H1 (cell line): ENCODE measurements at regions not wholly inside any gene's neighbourhood (a gene's known extent, or its start where the extent isn't known, plus 50 kb on each side); places are given as distances from the start of the nearest gene placed in this dataset.

Source experiments
- CTCF ChIA-PET: fragments of 300-600 bp; sonication (Branson Sonifier 250); formaldehyde crosslinking; loops from one replicate; lab custom pipeline; 2021; ENCODE audit not compliant: partially characterized antibody; lab: Charles Lee
- POLR2A ChIA-PET: fragments of 300-600 bp; sonication (Branson Sonifier 250); formaldehyde crosslinking; loops from one replicate; lab custom pipeline; 2021; ENCODE audit warnings: inconsistent platforms; ENCODE audit not compliant: partially characterized antibody; lab: Charles Lee
- DNase-seq, 2 experiments: peaks; one replicate each; pipeline versions ENCODE4 v3.0.0 to v3.0.0-alpha.2; 2010 to 2022; ENCODE audit warnings: low spot score in 2 of 2, low read depth in 1 of 2, mixed read lengths in 1 of 2
- FAIRE-seq: peaks from 2 replicates; lab custom pipeline; 2011; peaks lifted over from hg19 to GRCh38; lab: Jason Lieb, UNC
- H2AFZ ChIP-seq: 2 replicates; pipeline ENCODE4 v1.8.1; 2012; ENCODE audit warnings: low read length, inconsistent platforms
- H2AK5ac ChIP-seq: 2 replicates; pipeline ENCODE4 v1.6.1; 2013; ENCODE audit warnings: low read depth, low read length
- H2BK120ac ChIP-seq: replicated peaks from 2 replicates; pipeline ENCODE3; 2013; ENCODE audit warnings: low read depth, low read length, inconsistent platforms
- H2BK12ac ChIP-seq: 2 replicates; pipeline ENCODE4 v1.6.1; 2013; ENCODE audit warnings: low read depth, low read length
- H2BK15ac ChIP-seq: 2 replicates; pipeline ENCODE4 v1.6.1; 2013; ENCODE audit warnings: low read length
- H2BK20ac ChIP-seq: 2 replicates; pipeline ENCODE4 v1.6.1; 2013; ENCODE audit warnings: low read length
- H2BK5ac ChIP-seq: 2 replicates; pipeline ENCODE4 v1.6.1; 2013; ENCODE audit warnings: low read depth, low read length
- H3K14ac ChIP-seq: 2 replicates; pipeline ENCODE4 v1.6.1; 2013; ENCODE audit warnings: inconsistent platforms; ENCODE audit not compliant: insufficient read length
- H3K18ac ChIP-seq: 2 replicates; pipeline ENCODE4 v1.6.1; 2013; ENCODE audit warnings: low read length; ENCODE audit errors: extremely low read depth
- H3K23ac ChIP-seq: 2 replicates; pipeline ENCODE4 v1.6.1; 2013; ENCODE audit warnings: inconsistent platforms; ENCODE audit not compliant: insufficient read length
- H3K23me2 ChIP-seq: 2 replicates; pipeline ENCODE4 v1.6.1; 2013; ENCODE audit warnings: low read depth, low read length
- H3K27ac ChIP-seq: 2 replicates; pipeline ENCODE4 v1.6.1; 2011; ENCODE audit warnings: low read depth, low read length, inconsistent platforms
- H3K27me3 ChIP-seq, 4 experiments: replicated peaks in 1 of 4; 1 replicate in 1 of 4; 2 replicates in 3 of 4; pipeline versions ENCODE4 v1.6.1 to v1.8.1; 2011 to 2013; ENCODE audit warnings: low read length in 3 of 4, mild to moderate bottlenecking in 3 of 4, inconsistent platforms in 2 of 4, mixed read lengths in 2 of 4, moderate library complexity in 1 of 4; ENCODE audit not compliant: control insufficient read depth in 3 of 4, insufficient read depth in 3 of 4; ENCODE audit errors: extremely low read depth in 1 of 4
- H3K36me3 ChIP-seq, 4 experiments: 2 replicates each; pipeline versions ENCODE4 v1.6.1 to v1.8.1; 2011 to 2013; ENCODE audit warnings: mild to moderate bottlenecking in 4 of 4, low read length in 3 of 4, moderate library complexity in 2 of 4, control low read depth in 1 of 4, inconsistent platforms in 1 of 4; ENCODE audit not compliant: insufficient read depth in 4 of 4, control insufficient read depth in 2 of 4
- H3K4ac ChIP-seq: replicated peaks from 2 replicates; pipeline ENCODE3; 2013; ENCODE audit warnings: low read length, low read depth, mixed read lengths, inconsistent platforms; ENCODE audit not compliant: insufficient read length
- H3K4me1 ChIP-seq, 4 experiments: replicated peaks in 1 of 4; 1 replicate in 1 of 4; 2 replicates in 3 of 4; pipeline versions ENCODE4 v1.6.1 to v1.8.1; 2011 to 2013; ENCODE audit warnings: low read length in 3 of 4, inconsistent platforms in 2 of 4, mixed read lengths in 1 of 4; ENCODE audit not compliant: insufficient read depth in 4 of 4, control insufficient read depth in 3 of 4
- H3K4me2 ChIP-seq, 2 experiments: 2 replicates each; pipeline versions ENCODE4 v1.6.1 to v1.8.1; 2011 to 2013; ENCODE audit warnings: low read depth in 2 of 2, low read length in 2 of 2, control low read depth in 1 of 2, inconsistent platforms in 1 of 2, mild to moderate bottlenecking in 1 of 2; ENCODE audit not compliant: insufficient read depth in 1 of 2
- H3K4me3 ChIP-seq, 4 experiments: fragments of 200-600, 300-600 bp in 1 of 4; sonication (generic), shearing (Covaris generic), sonication (Bioruptor Twin) in 1 of 4; 2 replicates each; pipeline versions ENCODE4 v1.5.1 to v1.8.1; 2011 to 2016; ENCODE audit warnings: low read length in 4 of 4, low read depth in 3 of 4, control low read depth in 2 of 4, inconsistent platforms in 2 of 4, mild to moderate bottlenecking in 2 of 4, mixed read lengths in 1 of 4, moderate library complexity in 1 of 4; ENCODE audit not compliant: insufficient read depth in 2 of 4; ENCODE audit errors: extremely low read depth in 1 of 4
- H3K56ac ChIP-seq: replicated peaks from 2 replicates; pipeline ENCODE3; 2013; ENCODE audit warnings: low read depth, mild to moderate bottlenecking, mixed read lengths, low read length, inconsistent platforms; ENCODE audit not compliant: insufficient read length
- H3K79me1 ChIP-seq: 2 replicates; pipeline ENCODE4 v1.6.1; 2013; ENCODE audit warnings: low read depth, low read length, control low read depth
- H3K79me2 ChIP-seq, 2 experiments: 2 replicates each; pipeline versions ENCODE4 v1.6.1 to v1.8.1; 2012 to 2013; ENCODE audit warnings: low read length in 2 of 2, mild to moderate bottlenecking in 2 of 2, inconsistent platforms in 1 of 2; ENCODE audit not compliant: insufficient read depth in 2 of 2, control insufficient read depth in 1 of 2
- H3K9ac ChIP-seq, 4 experiments: replicated peaks in 1 of 4; 1 replicate in 1 of 4; 2 replicates in 3 of 4; pipeline versions ENCODE4 v1.6.1 to v1.8.1; 2011 to 2013; ENCODE audit warnings: low read depth in 3 of 4, low read length in 3 of 4, control low read depth in 2 of 4, mild to moderate bottlenecking in 2 of 4, moderate library complexity in 2 of 4, inconsistent platforms in 1 of 4; ENCODE audit errors: extremely low read depth in 1 of 4
- H3K9me3 ChIP-seq, 2 experiments: 2 replicates each; pipeline versions ENCODE4 v1.6.1 to v1.8.1; 2012 to 2013; ENCODE audit warnings: mild to moderate bottlenecking in 2 of 2, moderate library complexity in 2 of 2, control low read depth in 1 of 2, inconsistent platforms in 1 of 2, low read depth in 1 of 2, low read length in 1 of 2, mixed read lengths in 1 of 2; ENCODE audit not compliant: insufficient read depth in 2 of 2
- H4K20me1 ChIP-seq, 2 experiments: replicated peaks in 1 of 2; 2 replicates each; pipeline versions ENCODE3 to v1.8.1; 2011 to 2013; ENCODE audit warnings: inconsistent platforms in 2 of 2, low read length in 2 of 2, mild to moderate bottlenecking in 1 of 2; ENCODE audit not compliant: insufficient read depth in 2 of 2, control insufficient read depth in 1 of 2
- H4K5ac ChIP-seq: 2 replicates; pipeline ENCODE4 v1.6.1; 2013; ENCODE audit warnings: low read length, low read depth, mixed read lengths, inconsistent platforms; ENCODE audit not compliant: insufficient read length
- H4K8ac ChIP-seq: 2 replicates; pipeline ENCODE4 v1.8.0; 2013; ENCODE audit warnings: mild to moderate bottlenecking, moderate library complexity, low read length, inconsistent platforms; ENCODE audit not compliant: insufficient read depth; ENCODE audit errors: extremely low read depth
- H4K91ac ChIP-seq: replicated peaks from 2 replicates; pipeline ENCODE3; 2013; ENCODE audit warnings: low read length, mixed read lengths, inconsistent platforms; ENCODE audit not compliant: insufficient read length
- KDM1A ChIP-seq: fragments of 200-600, 300-600 bp; sonication (generic); IDR thresholded peaks from 2 replicates; pipeline ENCODE4 v1.7.1; 2016; ENCODE audit warnings: mild to moderate bottlenecking, low read length, borderline replicate concordance
- MAFK ChIP-seq: IDR thresholded peaks from 2 replicates; pipeline ENCODE4 v1.6.1; 2012; ENCODE audit warnings: low read depth, mild to moderate bottlenecking, improper control_type of control experiment, low read length
- RAD21 ChIP-seq, 2 experiments: IDR thresholded peaks in 1 of 2; conservative IDR thresholded peaks in 1 of 2; 2 replicates each; pipeline ENCODE4 v1.6.1; 2011; ENCODE audit warnings: low read depth in 2 of 2, low read length in 2 of 2, improper control_type of control experiment in 1 of 2, inconsistent platforms in 1 of 2, mild to moderate bottlenecking in 1 of 2, moderate library complexity in 1 of 2
- WGBS, 2 experiments: shearing (Covaris generic) in 1 of 2; methylation state at CpG; one replicate each; pipeline versions ENCODE4 v1.1.6 to v1.1.7; 2013 to 2015; ENCODE audit warnings: low lambda C conversion rate in 2 of 2, mixed read lengths in 2 of 2, inconsistent platforms in 1 of 2, low coverage in 1 of 2, missing lambda C conversion rate in 1 of 2; ENCODE audit not compliant: insufficient replicate concordance in 2 of 2, insufficient coverage in 1 of 2, insufficient read length in 1 of 2; ENCODE audit errors: extremely low coverage in 1 of 2, missing lambda C conversion rate in 1 of 2; 5-methylcytosine and 5-hydroxymethylcytosine counted together
- TF ChIP-seq, protein P1 (sequence below), 3 experiments: IDR thresholded peaks; 1 replicate in 2 of 3; 2 replicates in 1 of 3; pipeline versions ENCODE4 v1.5.1 to v1.6.1; 2011; ENCODE audit warnings: low read length in 3 of 3, mild to moderate bottlenecking in 3 of 3, inconsistent platforms in 2 of 3, low read depth in 1 of 3, moderate library complexity in 1 of 3; ENCODE audit not compliant: insufficient read depth in 1 of 3; ENCODE audit errors: control extremely low read depth in 1 of 3

DNA sequence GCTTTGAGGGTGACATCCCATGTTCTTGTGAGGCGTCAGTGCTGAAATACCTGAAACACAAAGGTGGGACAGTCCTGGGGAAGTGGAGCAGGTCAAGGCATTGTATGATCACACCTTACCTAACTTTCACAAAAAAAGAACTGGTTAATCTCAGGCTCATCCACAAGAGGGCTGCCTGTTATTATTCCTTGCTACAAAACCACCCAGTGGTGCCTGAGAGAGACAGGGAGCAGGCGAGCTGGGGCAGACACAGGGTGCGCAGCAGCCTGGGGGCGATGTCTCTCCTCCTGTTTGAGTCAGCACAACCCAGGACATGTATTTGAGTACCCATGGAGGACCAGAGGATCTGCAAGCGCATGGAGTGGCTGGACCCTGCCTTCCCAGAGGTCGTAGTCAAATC is 316.8 kb upstream of the ATP10A start:
- no peaks in the 10 kb centered on the region; a peak in 1 of 8 replicates for H3K36me3 ChIP-seq
- H3K23me2 ChIP-seq, result no peaks in the 10 kb centered on the region; the same call in 1 of the 2 replicates
- no peak overlapping the region for H3K18ac ChIP-seq
- POLR2A ChIA-PET, result interaction anchor here (1.3 kb wide), 1 partner anchor 62 kb away, joined by 3 read pairs; no protein-coding TSS in a partner anchor
- no peak overlapping the region for H3K14ac ChIP-seq
- peak overlapping the region; percentile 83; the same call in 1 of the 2 replicates for H2AK5ac ChIP-seq
- H3K56ac ChIP-seq, result no peak overlapping the region
- no peak overlapping the region for H4K8ac ChIP-seq
- no peak overlapping the region for H3K9ac ChIP-seq
- peak overlapping the region; percentile 26; the same call in 1 of the 2 replicates for H2AFZ ChIP-seq
- no peak overlapping the region for H4K5ac ChIP-seq
- H4K20me1 ChIP-seq, result no peaks in the 10 kb centered on the region
- H3K79me2 ChIP-seq, result no peaks in the 10 kb centered on the region
- TF ChIP-seq, protein P1, sequence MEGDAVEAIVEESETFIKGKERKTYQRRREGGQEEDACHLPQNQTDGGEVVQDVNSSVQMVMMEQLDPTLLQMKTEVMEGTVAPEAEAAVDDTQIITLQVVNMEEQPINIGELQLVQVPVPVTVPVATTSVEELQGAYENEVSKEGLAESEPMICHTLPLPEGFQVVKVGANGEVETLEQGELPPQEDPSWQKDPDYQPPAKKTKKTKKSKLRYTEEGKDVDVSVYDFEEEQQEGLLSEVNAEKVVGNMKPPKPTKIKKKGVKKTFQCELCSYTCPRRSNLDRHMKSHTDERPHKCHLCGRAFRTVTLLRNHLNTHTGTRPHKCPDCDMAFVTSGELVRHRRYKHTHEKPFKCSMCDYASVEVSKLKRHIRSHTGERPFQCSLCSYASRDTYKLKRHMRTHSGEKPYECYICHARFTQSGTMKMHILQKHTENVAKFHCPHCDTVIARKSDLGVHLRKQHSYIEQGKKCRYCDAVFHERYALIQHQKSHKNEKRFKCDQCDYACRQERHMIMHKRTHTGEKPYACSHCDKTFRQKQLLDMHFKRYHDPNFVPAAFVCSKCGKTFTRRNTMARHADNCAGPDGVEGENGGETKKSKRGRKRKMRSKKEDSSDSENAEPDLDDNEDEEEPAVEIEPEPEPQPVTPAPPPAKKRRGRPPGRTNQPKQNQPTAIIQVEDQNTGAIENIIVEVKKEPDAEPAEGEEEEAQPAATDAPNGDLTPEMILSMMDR (IDR thresholded peaks at IDR 0.05; ENCODE audit: control extremely low read depth in 1 of 3, insufficient read depth in 1 of 3, low read depth in 1 of 3, low read length in 3 of 3), result peak; percentile 64 to 97 (median 86)
- TF ChIP-seq MAFK, result no peak
- no peak for TF ChIP-seq KDM1A
- peak; percentile 91 to 98 for TF ChIP-seq RAD21 (IDR thresholded peaks at IDR 0.05 in 1 of 2, conservative IDR thresholded peaks at IDR 0.05 in 1 of 2; ENCODE audit: low read depth in 2 of 2, low read length in 2 of 2)
- no peak overlapping the region for H2BK5ac ChIP-seq
- peak; percentile 95 for FAIRE-seq
- no peak overlapping the region for H2BK120ac ChIP-seq
- peaks cover 0 to 8% (median 4%) of the 10 kb centered on the region in 4 experiments; a peak in 4 of 7 replicates for H3K4me1 ChIP-seq
- no peak overlapping the region for H3K4me3 ChIP-seq
- peak overlapping the region; percentile 27 for H4K91ac ChIP-seq
- peak; percentile 63 to 79 for DNase-seq
- 38% methylated on average over 6 of the region's 6 CpGs; no CpG with 5 or more reads in 1 of the 2 experiments for WGBS, 2 experiments
- no peak overlapping the region for H3K23ac ChIP-seq
- no peak overlapping the region for H2BK15ac ChIP-seq
- CTCF ChIA-PET, result interaction anchor here (0.5 to 4.9 kb wide), 32 partner anchors 8 to 685 kb away, joined by 3 to 60 read pairs (median 3); no protein-coding TSS in a partner anchor
- no peak overlapping the region for H2BK20ac ChIP-seq
- H3K4ac ChIP-seq, result no peak overlapping the region
- no peaks in the 10 kb centered on the region for H3K9me3 ChIP-seq
- no peak overlapping the region for H3K4me2 ChIP-seq
- peak overlapping the region; percentile 100; the same call in 1 of the 2 replicates for H2BK12ac ChIP-seq
- H3K27me3 ChIP-seq, result no peaks in the 10 kb centered on the region
- no peaks in the 10 kb centered on the region for H3K79me1 ChIP-seq
- H3K27ac ChIP-seq, result no peak overlapping the region
